ENCODE measurements at regions not wholly inside any gene's neighbourhood (a gene's known extent, or its start where the extent isn't known, plus 50 kb on each side); places are given as distances from the start of the nearest gene placed in this dataset.

DNA sequence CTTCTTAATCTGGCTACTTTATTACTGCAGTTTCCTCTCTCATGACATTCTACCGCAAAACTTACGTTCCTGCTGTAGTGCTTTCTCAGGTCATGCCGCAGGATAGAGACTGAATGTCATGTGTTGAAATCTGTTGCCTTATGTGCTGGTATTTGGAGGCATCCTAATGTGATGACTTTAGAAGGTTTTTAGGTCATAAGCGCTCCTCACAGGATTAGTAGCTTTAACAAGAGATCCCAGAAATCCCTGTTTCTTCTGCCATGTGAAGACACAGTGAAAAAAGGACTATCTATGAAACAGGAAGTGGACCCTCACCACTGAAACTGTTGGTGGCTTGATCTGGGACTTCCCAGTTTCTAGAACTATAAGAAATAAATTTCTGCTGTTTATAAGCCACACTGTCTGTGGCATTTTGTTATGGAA lies 209.3 kb downstream of the LACC1 start:
- H4K20me1 ChIP-seq (ENCODE audit: control insufficient read depth, extremely low read depth, insufficient read depth, low read length), result no peaks in the 10 kb centered on the region
- no peak for DNase-seq (ENCODE audit: low read depth in 2 of 2)
- H3K4me3 ChIP-seq (replicated peaks in 1 of 4; ENCODE audit: control extremely low read depth in 1 of 4, insufficient read depth in 1 of 4, low read depth in 3 of 4, low read length in 4 of 4), result no peak overlapping the region
- TF ChIP-seq EZH2 (IDR thresholded peaks at IDR 0.05; ENCODE audit: low read length, missing control alignments), result no peak
- TF ChIP-seq, protein P1, sequence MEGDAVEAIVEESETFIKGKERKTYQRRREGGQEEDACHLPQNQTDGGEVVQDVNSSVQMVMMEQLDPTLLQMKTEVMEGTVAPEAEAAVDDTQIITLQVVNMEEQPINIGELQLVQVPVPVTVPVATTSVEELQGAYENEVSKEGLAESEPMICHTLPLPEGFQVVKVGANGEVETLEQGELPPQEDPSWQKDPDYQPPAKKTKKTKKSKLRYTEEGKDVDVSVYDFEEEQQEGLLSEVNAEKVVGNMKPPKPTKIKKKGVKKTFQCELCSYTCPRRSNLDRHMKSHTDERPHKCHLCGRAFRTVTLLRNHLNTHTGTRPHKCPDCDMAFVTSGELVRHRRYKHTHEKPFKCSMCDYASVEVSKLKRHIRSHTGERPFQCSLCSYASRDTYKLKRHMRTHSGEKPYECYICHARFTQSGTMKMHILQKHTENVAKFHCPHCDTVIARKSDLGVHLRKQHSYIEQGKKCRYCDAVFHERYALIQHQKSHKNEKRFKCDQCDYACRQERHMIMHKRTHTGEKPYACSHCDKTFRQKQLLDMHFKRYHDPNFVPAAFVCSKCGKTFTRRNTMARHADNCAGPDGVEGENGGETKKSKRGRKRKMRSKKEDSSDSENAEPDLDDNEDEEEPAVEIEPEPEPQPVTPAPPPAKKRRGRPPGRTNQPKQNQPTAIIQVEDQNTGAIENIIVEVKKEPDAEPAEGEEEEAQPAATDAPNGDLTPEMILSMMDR (conservative IDR thresholded peaks at IDR 0.05 in 1 of 2, IDR thresholded peaks at IDR 0.05 in 1 of 2; ENCODE audit: low read depth in 1 of 2, low read length in 2 of 2), result no peak
- H3K4me2 ChIP-seq (ENCODE audit: extremely low read depth, insufficient read depth, low read length), result no peak overlapping the region
- peaks cover 2% of the 10 kb centered on the region for H3K27me3 ChIP-seq (ENCODE audit: control insufficient read depth, insufficient read depth, low read length)
- H2AFZ ChIP-seq (ENCODE audit: low read length), result no peak overlapping the region
- no peaks in the 10 kb centered on the region for H3K36me3 ChIP-seq (ENCODE audit: control insufficient read depth, insufficient read depth, low read length)
- H3K4me1 ChIP-seq (ENCODE audit: control insufficient read depth, extremely low read depth, insufficient read depth, low read length), result no peaks in the 10 kb centered on the region
- H3K27ac ChIP-seq (ENCODE audit: insufficient read depth, low read length), result no peak overlapping the region
- H3K9ac ChIP-seq (ENCODE audit: insufficient read depth, low read length), result no peak overlapping the region
- no peaks in the 10 kb centered on the region for H3K9me3 ChIP-seq (ENCODE audit: control insufficient read depth, insufficient read depth, low read depth, low read length)
- H3K79me2 ChIP-seq (ENCODE audit: control insufficient read depth, insufficient read depth, low read length), result no peaks in the 10 kb centered on the region

GRCh38 chr13:44089452-44089851 lies 209.7 kb downstream of the LACC1 start:
- no peak overlapping the region for H3K27ac ChIP-seq (ENCODE audit: insufficient read depth, low read length)
- no peak overlapping the region for H3K9ac ChIP-seq (ENCODE audit: insufficient read depth, low read length)
- H3K9me3 ChIP-seq (ENCODE audit: control insufficient read depth, insufficient read depth, low read depth, low read length), result no peaks in the 10 kb centered on the region
- H3K36me3 ChIP-seq (ENCODE audit: control insufficient read depth, insufficient read depth, low read length), result no peaks in the 10 kb centered on the region
- no peak for DNase-seq (ENCODE audit: low read depth in 2 of 2)
- no peaks in the 10 kb centered on the region for H3K4me1 ChIP-seq (ENCODE audit: control insufficient read depth, extremely low read depth, insufficient read depth, low read length)
- no peak overlapping the region for H3K4me3 ChIP-seq (replicated peaks in 1 of 4; ENCODE audit: control extremely low read depth in 1 of 4, insufficient read depth in 1 of 4, low read depth in 3 of 4, low read length in 4 of 4)
- peaks cover 2% of the 10 kb centered on the region for H3K27me3 ChIP-seq (ENCODE audit: control insufficient read depth, insufficient read depth, low read length)
- H4K20me1 ChIP-seq (ENCODE audit: control insufficient read depth, extremely low read depth, insufficient read depth, low read length), result no peaks in the 10 kb centered on the region
- no peak overlapping the region for H2AFZ ChIP-seq (ENCODE audit: low read length)
- H3K79me2 ChIP-seq (ENCODE audit: control insufficient read depth, insufficient read depth, low read length), result no peaks in the 10 kb centered on the region
- no peak for TF ChIP-seq EZH2 (IDR thresholded peaks at IDR 0.05; ENCODE audit: low read length, missing control alignments)
- TF ChIP-seq, protein P1 (conservative IDR thresholded peaks at IDR 0.05 in 1 of 2, IDR thresholded peaks at IDR 0.05 in 1 of 2; ENCODE audit: low read depth in 1 of 2, low read length in 2 of 2), result no peak
- H3K4me2 ChIP-seq (ENCODE audit: extremely low read depth, insufficient read depth, low read length), result no peak overlapping the region

DNA sequence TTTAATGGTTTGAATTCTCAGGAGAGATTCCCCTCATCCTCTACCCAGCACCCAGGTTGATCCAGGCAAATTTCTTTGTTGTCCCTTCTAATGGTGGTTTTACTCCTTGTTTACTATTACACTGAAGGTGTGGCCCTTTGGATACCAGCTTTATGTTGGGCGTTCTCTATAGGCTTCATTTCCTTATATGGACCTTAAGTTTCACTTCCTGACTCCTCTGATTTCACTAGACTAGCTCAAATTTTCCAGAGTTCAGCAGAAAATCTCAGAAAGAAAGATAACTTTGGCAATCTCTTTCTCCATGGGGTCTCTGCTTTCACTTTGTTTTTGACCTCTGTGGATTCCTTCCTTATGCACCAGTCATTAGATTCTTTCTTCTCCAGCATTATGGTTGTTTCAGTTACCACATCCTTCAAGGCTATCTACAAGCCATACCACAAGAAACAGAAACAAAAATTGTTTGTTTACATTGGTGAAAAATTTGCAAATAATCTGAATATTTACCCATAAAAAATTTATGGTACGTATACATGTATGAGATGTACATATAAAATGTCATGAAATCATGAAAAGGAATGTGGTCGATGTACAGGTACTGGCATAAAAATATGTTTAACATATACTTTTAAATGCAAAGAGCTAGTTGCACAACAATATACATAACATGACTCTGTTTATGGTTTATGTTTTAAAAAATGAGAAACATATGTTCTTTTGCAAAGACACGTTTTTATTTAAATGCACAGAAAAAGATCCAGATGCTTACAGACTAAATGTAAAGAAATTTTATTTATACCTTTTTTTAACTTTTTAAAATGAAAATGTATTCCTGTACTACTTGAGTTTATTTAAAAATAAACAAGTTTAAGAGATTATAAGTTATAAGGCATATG lies 212.6 kb downstream of the LACC1 start:
- H3K4me1 ChIP-seq (ENCODE audit: control insufficient read depth, extremely low read depth, insufficient read depth, low read length), result no peaks in the 10 kb centered on the region
- no peak overlapping the region for H3K9ac ChIP-seq (ENCODE audit: insufficient read depth, low read length)
- H3K27ac ChIP-seq (ENCODE audit: insufficient read depth, low read length), result no peak overlapping the region
- no peak overlapping the region for H2AFZ ChIP-seq (ENCODE audit: low read length)
- DNase-seq (ENCODE audit: low read depth in 2 of 2), result peak in 1 of 2 donors; percentile 42
- no peaks in the 10 kb centered on the region for H4K20me1 ChIP-seq (ENCODE audit: control insufficient read depth, extremely low read depth, insufficient read depth, low read length)
- TF ChIP-seq, protein P1 (conservative IDR thresholded peaks at IDR 0.05 in 1 of 2, IDR thresholded peaks at IDR 0.05 in 1 of 2; ENCODE audit: low read depth in 1 of 2, low read length in 2 of 2), result no peak
- peaks cover 2% of the 10 kb centered on the region for H3K27me3 ChIP-seq (ENCODE audit: control insufficient read depth, insufficient read depth, low read length)
- H3K36me3 ChIP-seq (ENCODE audit: control insufficient read depth, insufficient read depth, low read length), result no peaks in the 10 kb centered on the region
- no peak overlapping the region for H3K4me3 ChIP-seq (replicated peaks in 1 of 4; ENCODE audit: control extremely low read depth in 1 of 4, insufficient read depth in 1 of 4, low read depth in 3 of 4, low read length in 4 of 4)
- H3K9me3 ChIP-seq (ENCODE audit: control insufficient read depth, insufficient read depth, low read depth, low read length), result no peaks in the 10 kb centered on the region
- no peak overlapping the region for H3K4me2 ChIP-seq (ENCODE audit: extremely low read depth, insufficient read depth, low read length)
- H3K79me2 ChIP-seq (ENCODE audit: control insufficient read depth, insufficient read depth, low read length), result no peaks in the 10 kb centered on the region

All from fibroblast of lung (primary cell).